ENCODE measurements at regions not wholly inside any gene's neighbourhood (a gene's known extent, or its start where the extent isn't known, plus 50 kb on each side); places are given as distances from the start of the nearest gene placed in this dataset.

DNA sequence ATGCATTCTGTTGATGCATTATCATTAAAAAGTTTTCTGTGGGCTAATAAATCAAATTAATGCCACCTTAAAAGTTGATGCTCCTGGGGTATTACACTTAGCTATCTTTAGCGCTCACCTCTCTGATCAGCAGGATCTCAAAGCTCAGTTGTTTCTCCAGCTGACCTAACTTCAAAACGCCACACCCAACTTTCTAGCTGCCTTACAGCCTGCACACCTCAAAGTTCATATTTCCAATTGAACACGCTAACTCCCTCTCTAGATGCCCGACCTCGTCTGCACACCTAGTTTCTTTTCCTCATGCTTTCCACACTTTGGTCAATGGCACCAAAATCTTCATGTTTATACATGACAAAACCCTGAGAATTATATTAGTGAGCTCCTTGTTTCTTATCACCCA lies 98.2 kb upstream of the AGTR1 start:
- Histone ChIP-seq H3K79me1 (ENCODE audit: low read length) (no peaks in the 10 kb centered on the region), H3K36me3 (ENCODE audit: control insufficient read depth in 1 of 2, insufficient read depth in 2 of 2, low read length in 2 of 2) (no peaks in the 10 kb centered on the region), H3K79me2 (ENCODE audit: control insufficient read depth, insufficient read depth, low read length, poor library complexity) (no peaks in the 10 kb centered on the region), H2AFZ (ENCODE audit: insufficient read depth, low read length, poor library complexity) (no peak overlapping the region), H3K4me2 (ENCODE audit: low read length) (no peak overlapping the region), H3K14ac (ENCODE audit: low read length) (no peak overlapping the region), H2BK5ac (ENCODE audit: low read depth, low read length, poor library complexity) (no peak overlapping the region), H2BK120ac (ENCODE audit: insufficient read depth, low read length, poor library complexity) (no peak overlapping the region), H3K4me3 (ENCODE audit: low read depth, low read length) (no peak overlapping the region), H3K9ac (ENCODE audit: low read length) (no peak overlapping the region), H2AK5ac (ENCODE audit: low read length) (no peak overlapping the region), H3K23ac (ENCODE audit: low read length) (no peak overlapping the region), H3K18ac (ENCODE audit: low read length) (no peak overlapping the region), H3K27me3 (ENCODE audit: insufficient read depth, low read length) (no peaks in the 10 kb centered on the region), H3K4ac (ENCODE audit: low read depth, low read length) (no peak overlapping the region), H3K4me1 (ENCODE audit: control insufficient read depth in 1 of 2, insufficient read depth in 2 of 2, low read length in 2 of 2) (no peaks in the 10 kb centered on the region), H3K9me3 (ENCODE audit: insufficient read depth, low read depth, low read length) (no peaks in the 10 kb centered on the region), H4K8ac (ENCODE audit: low read depth, low read length) (no peak overlapping the region), H3K27ac (ENCODE audit: low read depth, low read length) (no peak overlapping the region), H2BK12ac (ENCODE audit: low read length) (no peak overlapping the region), H4K91ac (ENCODE audit: low read depth, low read length) (no peak overlapping the region), H4K12ac (ENCODE audit: low read depth, low read length) (no peak overlapping the region)
- WGBS (ENCODE audit: extremely low coverage, insufficient coverage, insufficient read length), result no CpG with 5 or more reads among the region's 5 CpGs
- no peak for DNase-seq

DNA sequence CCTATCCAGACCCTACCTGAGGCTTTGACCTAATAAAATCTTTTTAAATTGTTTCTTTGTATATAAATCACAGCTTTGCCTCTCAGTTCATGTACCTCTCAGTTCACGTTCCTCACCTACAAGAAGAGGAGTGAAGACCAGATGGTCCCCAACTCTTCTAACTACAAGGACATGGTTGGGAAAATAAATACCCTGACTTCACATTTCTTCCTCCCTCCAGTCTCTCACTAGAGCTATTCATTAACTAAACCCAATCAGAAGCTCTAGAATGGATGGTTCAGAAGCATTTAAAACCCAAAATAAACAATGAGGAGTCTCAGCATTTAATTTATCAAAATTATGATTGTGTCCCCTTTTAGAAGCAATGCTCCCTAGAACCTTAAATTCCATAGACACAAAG lies 97.3 kb upstream of the AGTR1 start:
- WGBS (ENCODE audit: extremely low coverage, insufficient coverage, insufficient read length), result no CpG with 5 or more reads among the region's 1 CpG
- Histone ChIP-seq H4K91ac (ENCODE audit: low read depth, low read length) (no peak overlapping the region), H3K4me3 (ENCODE audit: low read depth, low read length) (no peak overlapping the region), H3K4me1 (ENCODE audit: control insufficient read depth in 1 of 2, insufficient read depth in 2 of 2, low read length in 2 of 2) (no peaks in the 10 kb centered on the region), H3K79me1 (ENCODE audit: low read length) (no peaks in the 10 kb centered on the region), H3K9me3 (ENCODE audit: insufficient read depth, low read depth, low read length) (no peaks in the 10 kb centered on the region), H3K9ac (ENCODE audit: low read length) (no peak overlapping the region), H2AK5ac (ENCODE audit: low read length) (no peak overlapping the region), H2BK5ac (ENCODE audit: low read depth, low read length, poor library complexity) (no peak overlapping the region), H3K18ac (ENCODE audit: low read length) (no peak overlapping the region), H4K8ac (ENCODE audit: low read depth, low read length) (no peak overlapping the region), H3K27me3 (ENCODE audit: insufficient read depth, low read length) (no peaks in the 10 kb centered on the region), H2AFZ (ENCODE audit: insufficient read depth, low read length, poor library complexity) (no peak overlapping the region), H3K27ac (ENCODE audit: low read depth, low read length) (no peak overlapping the region), H3K79me2 (ENCODE audit: control insufficient read depth, insufficient read depth, low read length, poor library complexity) (no peaks in the 10 kb centered on the region), H2BK120ac (ENCODE audit: insufficient read depth, low read length, poor library complexity) (no peak overlapping the region), H3K36me3 (ENCODE audit: control insufficient read depth in 1 of 2, insufficient read depth in 2 of 2, low read length in 2 of 2) (no peaks in the 10 kb centered on the region), H2BK12ac (ENCODE audit: low read length) (no peak overlapping the region), H3K4ac (ENCODE audit: low read depth, low read length) (no peak overlapping the region), H3K4me2 (ENCODE audit: low read length) (no peak overlapping the region), H3K23ac (ENCODE audit: low read length) (no peak overlapping the region), H4K12ac (ENCODE audit: low read depth, low read length) (no peak overlapping the region), H3K14ac (ENCODE audit: low read length) (no peak overlapping the region)
- DNase-seq, result no peak

DNA sequence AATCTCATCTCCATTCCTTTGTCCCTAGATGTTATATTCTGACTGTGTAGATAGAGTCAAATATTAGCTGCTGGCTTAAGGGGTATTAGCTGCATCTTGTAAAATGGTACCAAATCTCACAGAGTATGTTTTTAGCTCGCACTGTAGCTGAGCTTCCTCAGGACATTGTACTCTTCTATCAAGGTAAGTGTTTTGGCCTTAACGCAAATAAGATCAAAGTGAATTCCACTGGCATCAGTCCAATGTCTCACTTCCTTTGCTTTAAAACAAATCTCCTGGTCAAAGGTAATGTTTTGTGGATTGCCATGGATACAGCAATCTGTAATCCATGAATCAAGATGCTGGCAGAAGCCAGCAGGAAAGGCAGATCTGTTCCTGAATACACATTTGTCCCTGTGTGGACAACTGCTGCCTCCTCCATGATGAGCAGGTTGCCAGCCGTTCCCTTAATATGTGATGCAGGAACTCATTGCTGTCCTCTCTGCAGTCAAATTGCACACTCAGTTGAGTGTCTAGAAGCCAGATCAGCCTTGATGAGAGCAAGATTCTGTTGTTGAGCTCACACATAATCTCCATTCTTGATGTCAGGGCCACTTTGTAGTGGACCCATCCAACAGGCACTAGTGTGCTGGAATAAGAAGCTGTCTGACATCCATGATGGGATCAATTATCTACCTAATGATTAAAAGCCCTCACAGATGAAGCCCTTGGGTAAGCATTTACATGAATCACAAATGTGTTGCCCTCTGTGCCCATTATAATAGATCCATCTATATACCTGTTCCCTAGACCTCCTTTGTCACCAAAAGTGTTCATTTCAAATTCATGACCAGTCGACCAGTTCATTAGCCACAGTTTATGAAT lies 96.6 kb upstream of the AGTR1 start:
- Histone ChIP-seq H2AFZ (ENCODE audit: insufficient read depth, low read length, poor library complexity) (no peak overlapping the region), H3K9ac (ENCODE audit: low read length) (no peak overlapping the region), H2BK5ac (ENCODE audit: low read depth, low read length, poor library complexity) (no peak overlapping the region), H2BK12ac (ENCODE audit: low read length) (no peak overlapping the region), H3K4me1 (ENCODE audit: control insufficient read depth in 1 of 2, insufficient read depth in 2 of 2, low read length in 2 of 2) (no peaks in the 10 kb centered on the region), H3K4me3 (ENCODE audit: low read depth, low read length) (no peak overlapping the region), H4K8ac (ENCODE audit: low read depth, low read length) (no peak overlapping the region), H3K36me3 (ENCODE audit: control insufficient read depth in 1 of 2, insufficient read depth in 2 of 2, low read length in 2 of 2) (no peaks in the 10 kb centered on the region), H2BK120ac (ENCODE audit: insufficient read depth, low read length, poor library complexity) (no peak overlapping the region), H3K23ac (ENCODE audit: low read length) (peak overlapping the region; percentile 27), H3K27ac (ENCODE audit: low read depth, low read length) (no peak overlapping the region), H4K91ac (ENCODE audit: low read depth, low read length) (no peak overlapping the region), H3K79me1 (ENCODE audit: low read length) (no peaks in the 10 kb centered on the region), H3K14ac (ENCODE audit: low read length) (no peak overlapping the region), H3K18ac (ENCODE audit: low read length) (no peak overlapping the region), H2AK5ac (ENCODE audit: low read length) (no peak overlapping the region), H3K79me2 (ENCODE audit: control insufficient read depth, insufficient read depth, low read length, poor library complexity) (no peaks in the 10 kb centered on the region), H4K12ac (ENCODE audit: low read depth, low read length) (no peak overlapping the region), H3K4me2 (ENCODE audit: low read length) (no peak overlapping the region), H3K27me3 (ENCODE audit: insufficient read depth, low read length) (no peaks in the 10 kb centered on the region), H3K4ac (ENCODE audit: low read depth, low read length) (no peak overlapping the region), H3K9me3 (ENCODE audit: insufficient read depth, low read depth, low read length) (no peaks in the 10 kb centered on the region)
- DNase-seq, result peak; percentile 58 to 92
- no CpG with 5 or more reads among the region's 4 CpGs for WGBS (ENCODE audit: extremely low coverage, insufficient coverage, insufficient read length)

DNA sequence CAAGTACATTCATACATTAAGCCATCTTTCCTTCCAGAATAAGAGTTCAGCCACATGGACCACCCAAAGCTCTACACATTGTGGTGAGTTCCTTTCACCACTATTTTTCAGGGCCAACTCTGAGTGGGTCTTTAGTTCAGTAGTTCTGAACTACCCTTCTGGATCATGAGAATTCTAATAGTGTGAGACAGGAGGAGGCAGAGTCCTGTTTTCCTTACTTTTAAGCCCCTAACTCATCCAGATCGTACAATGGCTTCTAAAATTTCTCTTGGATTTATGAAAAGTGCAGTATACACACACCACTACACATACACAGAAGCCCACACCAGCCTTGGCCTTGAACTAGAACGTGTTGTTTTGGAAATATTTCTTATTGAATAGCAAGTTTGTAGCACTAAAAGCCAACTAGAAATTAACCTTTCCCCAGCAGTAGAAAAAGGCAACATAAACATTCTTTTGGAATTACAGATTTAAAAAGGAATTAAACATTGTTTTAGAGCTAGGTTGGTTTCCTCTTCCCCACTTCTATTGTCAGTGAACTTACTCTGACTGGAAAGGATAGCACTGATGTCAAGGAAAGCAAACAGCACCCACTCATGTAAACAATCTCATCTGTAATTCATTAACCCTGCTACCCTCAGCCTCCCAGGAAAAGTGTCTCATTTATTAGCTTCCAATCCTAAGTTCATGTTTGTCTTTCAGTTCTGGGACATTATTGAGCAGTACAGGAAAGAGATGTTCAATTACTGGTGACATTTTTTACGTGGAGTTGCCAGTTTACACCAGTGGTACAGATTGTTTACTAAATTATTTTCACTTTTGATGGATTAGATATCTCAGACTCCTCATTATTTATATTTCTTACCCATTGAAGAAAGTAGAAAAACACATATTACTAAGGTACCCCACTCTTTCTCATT lies 95.7 kb upstream of the AGTR1 start:
- no peak overlapping the region for H3K27ac ChIP-seq (ENCODE audit: low read depth, low read length)
- no peak overlapping the region for H3K9ac ChIP-seq (ENCODE audit: low read length)
- H2AFZ ChIP-seq (ENCODE audit: insufficient read depth, low read length, poor library complexity), result no peak overlapping the region
- H3K79me1 ChIP-seq (ENCODE audit: low read length), result no peaks in the 10 kb centered on the region
- no peak overlapping the region for H3K4ac ChIP-seq (ENCODE audit: low read depth, low read length)
- no peak overlapping the region for H2AK5ac ChIP-seq (ENCODE audit: low read length)
- H2BK5ac ChIP-seq (ENCODE audit: low read depth, low read length, poor library complexity), result no peak overlapping the region
- no peak overlapping the region for H3K4me2 ChIP-seq (ENCODE audit: low read length)
- no peak overlapping the region for H3K14ac ChIP-seq (ENCODE audit: low read length)
- no peaks in the 10 kb centered on the region for H3K9me3 ChIP-seq (ENCODE audit: insufficient read depth, low read depth, low read length)
- H3K27me3 ChIP-seq (ENCODE audit: insufficient read depth, low read length), result no peaks in the 10 kb centered on the region
- H2BK120ac ChIP-seq (ENCODE audit: insufficient read depth, low read length, poor library complexity), result no peak overlapping the region
- no peak overlapping the region for H4K8ac ChIP-seq (ENCODE audit: low read depth, low read length)
- no peaks in the 10 kb centered on the region for H3K79me2 ChIP-seq (ENCODE audit: control insufficient read depth, insufficient read depth, low read length, poor library complexity)
- no peak overlapping the region for H3K18ac ChIP-seq (ENCODE audit: low read length)
- H3K23ac ChIP-seq (ENCODE audit: low read length), result no peak overlapping the region
- no peak overlapping the region for H2BK12ac ChIP-seq (ENCODE audit: low read length)
- peak in 1 of 2 donors; percentile 4 for DNase-seq
- no peaks in the 10 kb centered on the region for H3K4me1 ChIP-seq (ENCODE audit: control insufficient read depth in 1 of 2, insufficient read depth in 2 of 2, low read length in 2 of 2)
- no peak overlapping the region for H3K4me3 ChIP-seq (ENCODE audit: low read depth, low read length)
- H4K12ac ChIP-seq (ENCODE audit: low read depth, low read length), result no peak overlapping the region
- H3K36me3 ChIP-seq (ENCODE audit: control insufficient read depth in 1 of 2, insufficient read depth in 2 of 2, low read length in 2 of 2), result no peaks in the 10 kb centered on the region
- WGBS (ENCODE audit: extremely low coverage, insufficient coverage, insufficient read length), result no CpG with 5 or more reads among the region's 3 CpGs
- no peak overlapping the region for H4K91ac ChIP-seq (ENCODE audit: low read depth, low read length)

Data from trophoblast cell (in vitro differentiated cells and primary cell).